SK-N-MC (cell line): ENCODE measurements at regions not wholly inside any gene's neighbourhood (a gene's known extent, or its start where the extent isn't known, plus 50 kb on each side); places are given as distances from the start of the nearest gene placed in this dataset.

Experiments
- FOXP2 ChIP-seq: optimal IDR thresholded peaks from 2 replicates; pipeline ENCODE3; 2011; ENCODE audit warnings: mild to moderate bottlenecking, moderate library complexity; ENCODE audit not compliant: insufficient read depth; ENCODE audit errors: extremely low read length, control extremely low read depth
- POLR2AphosphoS5 ChIP-seq: IDR thresholded peaks from 2 replicates; pipeline ENCODE4 v1.6.1; 2012; ENCODE audit warnings: mild to moderate bottlenecking, low read depth, low read length, borderline replicate concordance

GRCh38 chr2:17416884-17417391, 101.3 kb downstream of the RAD51AP2 start:
- TF ChIP-seq POLR2AphosphoS5 = no peak
- TF ChIP-seq FOXP2 = no peak
